Osteocyte (in vitro differentiated cells): ENCODE measurements at regions not wholly inside any gene's neighbourhood (a gene's known extent, or its start where the extent isn't known, plus 50 kb on each side); places are given as distances from the start of the nearest gene placed in this dataset.

Experiments
- DNase-seq: peaks from one replicate; pipeline ENCODE4 v3.0.0; 2021; ENCODE audit warnings: mixed read lengths; ENCODE audit not compliant: unreplicated experiment; ENCODE audit errors: extremely low spot score
- H3K27ac Mint-ChIP-seq: one replicate; pipeline ENCODE4 v1.8.0; 2021; ENCODE audit warnings: mild to moderate bottlenecking, mixed read lengths; ENCODE audit not compliant: unreplicated experiment
- H3K27me3 Mint-ChIP-seq: one replicate; pipeline ENCODE4 v1.8.0; 2021; ENCODE audit warnings: mixed read lengths; ENCODE audit not compliant: unreplicated experiment
- H3K36me3 Mint-ChIP-seq: one replicate; pipeline ENCODE4 v1.8.0; 2021; ENCODE audit warnings: mixed read lengths; ENCODE audit not compliant: unreplicated experiment
- H3K4me1 Mint-ChIP-seq: one replicate; pipeline ENCODE4 v1.8.0; 2021; ENCODE audit warnings: mixed read lengths; ENCODE audit not compliant: unreplicated experiment
- H3K4me3 Mint-ChIP-seq: one replicate; pipeline ENCODE4 v1.8.0; 2021; ENCODE audit warnings: mild to moderate bottlenecking, moderate library complexity, mixed read lengths; ENCODE audit not compliant: unreplicated experiment
- H3K9me3 Mint-ChIP-seq: one replicate; pipeline ENCODE4 v1.8.0; 2021; ENCODE audit warnings: mixed read lengths; ENCODE audit not compliant: unreplicated experiment
- TF ChIP-seq, protein P1 (sequence below): fragments of 200-600 bp; sonication (generic); IDR thresholded peaks from 2 replicates; pipeline ENCODE4 v1.5.0; 2021; ENCODE audit warnings: antibody characterized with exemption, mild to moderate bottlenecking, moderate library complexity

DNA sequence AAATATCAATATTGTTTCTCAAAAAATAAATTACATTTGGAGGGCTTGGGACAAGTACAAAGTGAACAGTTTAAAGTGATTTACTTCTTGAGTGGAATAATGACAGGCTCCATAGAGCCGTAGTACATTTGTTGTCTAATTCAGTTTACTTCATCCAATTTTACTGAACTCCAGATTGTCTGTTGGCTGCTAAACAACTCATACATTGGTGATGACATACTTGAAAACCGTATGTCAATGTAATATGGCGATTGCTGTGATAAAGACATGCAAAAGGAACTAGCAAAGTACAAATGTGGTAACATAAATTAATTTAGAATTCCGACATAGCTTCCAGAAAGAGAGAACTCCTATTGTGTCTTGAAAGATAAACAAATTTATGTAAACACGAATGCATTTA lies 1197.5 kb upstream of the CDH18 start:
- H3K36me3 Mint-ChIP-seq, result no peaks in the 10 kb centered on the region
- TF ChIP-seq, protein P1, sequence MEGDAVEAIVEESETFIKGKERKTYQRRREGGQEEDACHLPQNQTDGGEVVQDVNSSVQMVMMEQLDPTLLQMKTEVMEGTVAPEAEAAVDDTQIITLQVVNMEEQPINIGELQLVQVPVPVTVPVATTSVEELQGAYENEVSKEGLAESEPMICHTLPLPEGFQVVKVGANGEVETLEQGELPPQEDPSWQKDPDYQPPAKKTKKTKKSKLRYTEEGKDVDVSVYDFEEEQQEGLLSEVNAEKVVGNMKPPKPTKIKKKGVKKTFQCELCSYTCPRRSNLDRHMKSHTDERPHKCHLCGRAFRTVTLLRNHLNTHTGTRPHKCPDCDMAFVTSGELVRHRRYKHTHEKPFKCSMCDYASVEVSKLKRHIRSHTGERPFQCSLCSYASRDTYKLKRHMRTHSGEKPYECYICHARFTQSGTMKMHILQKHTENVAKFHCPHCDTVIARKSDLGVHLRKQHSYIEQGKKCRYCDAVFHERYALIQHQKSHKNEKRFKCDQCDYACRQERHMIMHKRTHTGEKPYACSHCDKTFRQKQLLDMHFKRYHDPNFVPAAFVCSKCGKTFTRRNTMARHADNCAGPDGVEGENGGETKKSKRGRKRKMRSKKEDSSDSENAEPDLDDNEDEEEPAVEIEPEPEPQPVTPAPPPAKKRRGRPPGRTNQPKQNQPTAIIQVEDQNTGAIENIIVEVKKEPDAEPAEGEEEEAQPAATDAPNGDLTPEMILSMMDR, result no peak
- H3K27me3 Mint-ChIP-seq, result no peaks in the 10 kb centered on the region
- H3K27ac Mint-ChIP-seq, result no peak overlapping the region
- no peaks in the 10 kb centered on the region for H3K9me3 Mint-ChIP-seq
- DNase-seq, result no peak
- H3K4me1 Mint-ChIP-seq, result peaks cover 19% of the 10 kb centered on the region
- H3K4me3 Mint-ChIP-seq, result no peak overlapping the region

DNA sequence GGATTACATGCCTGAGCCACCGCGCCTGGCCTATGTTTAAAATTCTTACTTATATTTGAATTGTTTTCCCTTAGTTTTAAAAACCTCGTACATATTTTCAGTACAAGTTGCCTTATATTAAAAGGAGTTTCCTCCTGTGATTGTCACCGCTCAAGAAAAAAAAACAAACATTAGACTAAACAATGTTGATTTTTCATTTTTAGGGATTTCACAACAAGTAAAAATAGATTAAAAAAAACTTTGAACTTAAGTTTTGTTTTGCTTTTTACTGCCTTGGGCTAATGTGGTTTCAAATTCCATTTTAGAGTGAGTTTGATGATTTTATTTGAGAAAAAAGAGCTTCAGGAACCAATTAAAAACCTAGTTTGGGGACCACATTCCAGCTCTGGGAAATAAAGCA lies 1196.6 kb upstream of the CDH18 start:
- Mint-ChIP-seq H3K4me1 (peaks cover 19% of the 10 kb centered on the region), H3K4me3 (no peak overlapping the region), H3K36me3 (no peaks in the 10 kb centered on the region), H3K27me3 (no peaks in the 10 kb centered on the region), H3K27ac (peak overlapping the region; percentile 47), H3K9me3 (no peaks in the 10 kb centered on the region)
- no peak for DNase-seq
- TF ChIP-seq, protein P1, result no peak

DNA sequence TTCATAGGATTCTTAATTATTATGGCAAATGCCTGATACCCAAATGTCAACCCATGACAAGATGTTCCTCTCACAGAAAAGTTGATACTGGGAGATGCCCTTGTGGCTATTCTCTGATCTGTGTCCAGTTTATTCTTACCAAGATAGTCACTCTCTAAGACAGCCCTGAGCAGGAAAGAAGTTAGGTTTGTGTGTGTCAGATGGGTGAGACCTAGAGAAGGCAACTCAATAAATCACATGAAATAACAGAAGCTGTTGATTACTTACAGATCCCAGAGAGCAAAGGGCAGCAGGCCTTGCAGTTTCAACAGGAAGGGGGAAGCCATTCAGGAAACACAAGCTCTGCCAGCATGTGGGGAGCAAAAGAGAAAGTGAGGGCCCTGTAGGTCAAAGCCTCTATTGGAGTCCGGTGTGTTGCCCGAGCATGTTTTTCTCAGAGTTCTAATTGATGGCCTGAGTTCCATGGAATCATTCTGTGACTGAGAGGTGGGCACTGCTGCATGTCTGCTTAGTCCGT lies 1193.7 kb upstream of the CDH18 start:
- H3K4me1 Mint-ChIP-seq, result peaks cover 15% of the 10 kb centered on the region

DNA sequence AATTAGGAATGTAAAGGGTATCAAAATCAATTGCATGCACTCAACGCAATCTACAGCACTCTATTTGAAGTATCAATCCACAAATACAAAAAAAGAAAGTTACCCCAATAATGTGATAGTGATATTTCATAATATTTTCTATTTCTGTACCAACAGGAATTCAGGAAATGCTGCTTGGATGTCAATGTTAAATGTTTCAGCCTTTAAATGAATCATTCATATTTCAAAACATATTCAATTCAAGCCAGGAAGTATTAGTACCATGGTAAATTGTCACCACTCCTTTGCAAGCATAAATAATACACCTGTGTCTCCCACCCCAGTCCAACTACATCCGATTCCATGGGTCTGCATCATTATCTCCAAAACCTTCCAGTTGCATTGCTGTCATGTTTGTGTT lies 1185.5 kb upstream of the CDH18 start:
- H3K27me3 Mint-ChIP-seq, result no peaks in the 10 kb centered on the region
- no peaks in the 10 kb centered on the region for H3K9me3 Mint-ChIP-seq
- TF ChIP-seq, protein P1, result no peak
- H3K27ac Mint-ChIP-seq, result no peak overlapping the region
- peaks cover 15% of the 10 kb centered on the region for H3K4me1 Mint-ChIP-seq
- no peak for DNase-seq
- no peaks in the 10 kb centered on the region for H3K36me3 Mint-ChIP-seq
- H3K4me3 Mint-ChIP-seq, result no peak overlapping the region

More for the DNA sequence above, 1193.7 kb upstream of the CDH18 start:
- TF ChIP-seq, protein P1, result no peak
- Mint-ChIP-seq H3K27me3 (no peaks in the 10 kb centered on the region), H3K36me3 (no peaks in the 10 kb centered on the region), H3K27ac (no peak overlapping the region), H3K4me3 (no peak overlapping the region), H3K9me3 (no peaks in the 10 kb centered on the region)
- DNase-seq, result no peak

DNA sequence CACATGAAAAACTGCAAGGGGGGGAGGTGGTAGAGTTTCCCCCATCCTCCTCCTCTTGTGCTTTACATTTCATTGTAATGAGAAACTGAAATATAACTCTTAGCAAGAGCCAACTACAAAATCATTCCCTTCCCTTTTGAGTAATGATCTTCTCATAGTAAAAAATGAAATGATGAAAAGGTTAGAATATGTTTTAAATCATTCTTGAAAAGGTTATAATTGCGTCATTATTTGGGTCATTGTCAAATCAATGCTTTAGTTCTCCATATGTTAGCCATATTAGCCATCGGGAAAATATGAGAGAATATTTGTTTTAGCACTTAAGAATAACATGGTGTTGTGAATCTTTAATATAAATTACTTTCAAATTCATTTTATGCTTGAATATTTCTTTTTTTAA lies 1185.0 kb upstream of the CDH18 start:
- Mint-ChIP-seq H3K4me1 (peaks cover 15% of the 10 kb centered on the region), H3K36me3 (no peaks in the 10 kb centered on the region), H3K9me3 (no peaks in the 10 kb centered on the region), H3K4me3 (no peak overlapping the region), H3K27ac (no peak overlapping the region), H3K27me3 (no peaks in the 10 kb centered on the region)
- no peak for DNase-seq
- TF ChIP-seq, protein P1, result no peak
